Right renal cortex interstitium (tissue), 3 donors: ENCODE measurements at regions not wholly inside any gene's neighbourhood (a gene's known extent, or its start where the extent isn't known, plus 50 kb on each side); places are given as distances from the start of the nearest gene placed in this dataset.

Experiments
- DNase-seq, 3 donors: peaks; one replicate each; pipeline ENCODE4 v3.0.0-alpha.2; 2013; ENCODE audit warnings: low read depth in 3 of 3, low spot score in 2 of 3

GRCh38 chr9:108681851-108682590 is 173.8 kb downstream of the ACTL7B start:
- no peak for DNase-seq

GRCh38 chr9:108680946-108681345 is 174.8 kb downstream of the ACTL7B start:
- DNase-seq = no peak

- DNase-seq = no peak
Measured at GRCh38 chr9:108677776-108678175, 178.0 kb downstream of the ACTL7B start.

- DNase-seq = no peak
Measured at GRCh38 chr9:108676355-108676754, 179.4 kb downstream of the ACTL7B start.

- DNase-seq = no peak
Measured at GRCh38 chr9:108675708-108676107, 180.1 kb downstream of the ACTL7B start.

GRCh38 chr9:108674766-108675530 is 180.8 kb downstream of the ACTL7B start:
- no peak for DNase-seq

- DNase-seq = no peak
Measured at GRCh38 chr9:108673386-108673785, 182.4 kb downstream of the ACTL7B start.

GRCh38 chr9:108672475-108673190 is 183.2 kb downstream of the ACTL7B start:
- no peak for DNase-seq

- no peak for DNase-seq
Measured at GRCh38 chr9:108671794-108672193, 184.0 kb downstream of the ACTL7B start.

- no peak for DNase-seq
Measured at GRCh38 chr9:108671176-108671575, 184.6 kb downstream of the ACTL7B start.

GRCh38 chr9:108668938-108669335 is 186.8 kb downstream of the ACTL7B start:
- no peak for DNase-seq

- no peak for DNase-seq
Measured at GRCh38 chr9:108668191-108668937, 187.4 kb downstream of the ACTL7B start.

GRCh38 chr9:108666240-108666784 is 189.5 kb downstream of the ACTL7B start:
- DNase-seq = no peak

GRCh38 chr9:108665521-108666239 is 190.1 kb downstream of the ACTL7B start:
- no peak for DNase-seq

- no peak for DNase-seq
Measured at GRCh38 chr9:108664309-108665255, 191.2 kb downstream of the ACTL7B start.

GRCh38 chr9:108663422-108663821 is 192.4 kb downstream of the ACTL7B start:
- DNase-seq = no peak

- no peak for DNase-seq
Measured at GRCh38 chr9:108662956-108663355, 192.8 kb downstream of the ACTL7B start.

- DNase-seq = no peak
Measured at GRCh38 chr9:108662091-108662875, 193.5 kb downstream of the ACTL7B start.
